H9 (cell line): ENCODE measurements at regions not wholly inside any gene's neighbourhood (a gene's known extent, or its start where the extent isn't known, plus 50 kb on each side); places are given as distances from the start of the nearest gene placed in this dataset.

Experiments used
- DNase-seq: peaks from one replicate; pipeline ENCODE4 v3.0.0-alpha.2; 2017
- H2AFZ ChIP-seq: one replicate; pipeline ENCODE4 v1.6.1; 2013; ENCODE audit warnings: mild to moderate bottlenecking, low read length, control low read depth, moderate library complexity
- H2AK5ac ChIP-seq: 2 replicates; pipeline ENCODE4 v1.6.1; 2013; ENCODE audit warnings: low read length, control low read depth, mixed read lengths; ENCODE audit not compliant: insufficient read length
- H2BK120ac ChIP-seq: one replicate; pipeline ENCODE4 v1.6.1; 2013; ENCODE audit warnings: low read depth, mild to moderate bottlenecking, low read length, control low read depth, inconsistent platforms; ENCODE audit not compliant: poor library complexity, severe bottlenecking
- H2BK12ac ChIP-seq: 2 replicates; pipeline ENCODE4 v1.6.1; 2013; ENCODE audit warnings: low read length, control low read depth, mixed read lengths, low read depth; ENCODE audit not compliant: insufficient read length
- H2BK15ac ChIP-seq: 2 replicates; pipeline ENCODE4 v1.6.1; 2013; ENCODE audit warnings: low read depth, low read length, control low read depth
- H2BK20ac ChIP-seq: one replicate; pipeline ENCODE4 v1.6.1; 2013; ENCODE audit warnings: low read depth, mild to moderate bottlenecking, low read length, control low read depth, inconsistent platforms; ENCODE audit not compliant: poor library complexity, severe bottlenecking
- H2BK5ac ChIP-seq: 2 replicates; pipeline ENCODE4 v1.6.1; 2013; ENCODE audit warnings: low read length, control low read depth, mixed read lengths; ENCODE audit not compliant: insufficient read length
- H3K14ac ChIP-seq: 2 replicates; pipeline ENCODE4 v1.6.1; 2013; ENCODE audit warnings: low read length, control low read depth; ENCODE audit not compliant: insufficient read depth
- H3K18ac ChIP-seq: 2 replicates; pipeline ENCODE4 v1.6.1; 2013; ENCODE audit warnings: low read depth, mild to moderate bottlenecking, mixed read lengths, low read length, control low read depth; ENCODE audit not compliant: insufficient read length
- H3K23ac ChIP-seq: 2 replicates; pipeline ENCODE4 v1.6.1; 2013; ENCODE audit warnings: low read length, control low read depth, mixed read lengths, low read depth; ENCODE audit not compliant: insufficient read length
- H3K23me2 ChIP-seq: 2 replicates; pipeline ENCODE4 v1.6.1; 2013; ENCODE audit warnings: low read depth, mild to moderate bottlenecking, mixed read lengths, low read length, control low read depth; ENCODE audit not compliant: insufficient read length, poor library complexity, severe bottlenecking
- H3K27ac ChIP-seq: 2 replicates; pipeline ENCODE4 v1.5.1; 2013; ENCODE audit warnings: low read length, control low read depth, mixed read lengths, low read depth; ENCODE audit not compliant: insufficient read length
- H3K27me3 ChIP-seq: 2 replicates; pipeline ENCODE4 v1.6.1; 2013; ENCODE audit warnings: low read length, control low read depth, inconsistent platforms; ENCODE audit not compliant: insufficient read depth
- H3K4ac ChIP-seq: 2 replicates; pipeline ENCODE4 v1.6.1; 2013; ENCODE audit warnings: low read depth, mild to moderate bottlenecking, control low read depth, inconsistent platforms, low read length, moderate library complexity
- H3K4me1 ChIP-seq: 2 replicates; pipeline ENCODE4 v1.6.1; 2013; ENCODE audit warnings: low read length, control low read depth, inconsistent platforms; ENCODE audit not compliant: insufficient read depth
- H3K4me2 ChIP-seq: 2 replicates; pipeline ENCODE4 v1.6.1; 2013; ENCODE audit warnings: low read length, control low read depth, mixed read lengths; ENCODE audit not compliant: insufficient read length, insufficient read depth
- H3K56ac ChIP-seq: 2 replicates; pipeline ENCODE4 v1.6.1; 2013; ENCODE audit warnings: low read depth, mild to moderate bottlenecking, mixed read lengths, low read length, control low read depth; ENCODE audit not compliant: insufficient read length
- H3K79me1 ChIP-seq: 2 replicates; pipeline ENCODE4 v1.6.1; 2013; ENCODE audit warnings: low read depth, mild to moderate bottlenecking, moderate library complexity, low read length, control low read depth, inconsistent platforms; ENCODE audit not compliant: insufficient read depth, poor library complexity, severe bottlenecking
- H3K79me2 ChIP-seq: 2 replicates; pipeline ENCODE4 v1.6.1; 2013; ENCODE audit warnings: low read length, control low read depth, inconsistent platforms; ENCODE audit not compliant: insufficient read depth
- H3K9ac ChIP-seq: 2 replicates; pipeline ENCODE4 v1.6.1; 2013; ENCODE audit warnings: low read length, control low read depth, mixed read lengths; ENCODE audit not compliant: insufficient read length; ENCODE audit errors: extremely low read depth
- H3K9me3 ChIP-seq: one replicate; pipeline ENCODE4 v1.6.1; 2013; ENCODE audit warnings: low read depth, low read length, inconsistent platforms; ENCODE audit not compliant: control insufficient read depth
- H3T11ph ChIP-seq: one replicate; pipeline ENCODE4 v1.6.1; 2013; ENCODE audit warnings: mild to moderate bottlenecking, low read length, control low read depth, inconsistent platforms
- H4K20me1 ChIP-seq: one replicate; pipeline ENCODE4 v1.6.1; 2013; ENCODE audit not compliant: control insufficient read depth, insufficient read length, insufficient read depth
- H4K5ac ChIP-seq: 2 replicates; pipeline ENCODE4 v1.6.1; 2013; ENCODE audit warnings: low read depth, mild to moderate bottlenecking, mixed read lengths, low read length, control low read depth; ENCODE audit not compliant: insufficient read length
- H4K8ac ChIP-seq: replicated peaks from 2 replicates; pipeline ENCODE4 v1.6.1; 2013; ENCODE audit warnings: low read length, control low read depth, mixed read lengths, low read depth; ENCODE audit not compliant: insufficient read length
- H4K91ac ChIP-seq: 2 replicates; pipeline ENCODE4 v1.6.1; 2013; ENCODE audit warnings: low read depth, mild to moderate bottlenecking, moderate library complexity, mixed read lengths, low read length, control low read depth; ENCODE audit not compliant: insufficient read length
- H3K27ac Mint-ChIP-seq, 3 experiments: 2 replicates in 2 of 3; 3 replicates in 1 of 3; pipeline ENCODE4 v1.8.0; 2020 to 2021; ENCODE audit warnings: mixed read lengths in 3 of 3, mild to moderate bottlenecking in 1 of 3, moderate library complexity in 1 of 3
- H3K27me3 Mint-ChIP-seq: 2 replicates; pipeline ENCODE4 v1.8.0; 2021; ENCODE audit warnings: low read depth, mild to moderate bottlenecking, moderate library complexity, mixed read lengths
- H3K36me3 Mint-ChIP-seq, 3 experiments: 2 replicates in 2 of 3; 3 replicates in 1 of 3; pipeline ENCODE4 v1.8.0; 2020 to 2021; ENCODE audit warnings: low read depth in 3 of 3, mixed read lengths in 3 of 3; ENCODE audit not compliant: insufficient read depth in 1 of 3
- H3K4me1 Mint-ChIP-seq, 2 experiments: 2 replicates each; pipeline ENCODE4 v1.8.0; 2020; ENCODE audit warnings: mixed read lengths in 2 of 2
- H3K4me3 Mint-ChIP-seq, 2 experiments: 2 replicates in 1 of 2; 3 replicates in 1 of 2; pipeline ENCODE4 v1.8.0; 2020 to 2021; ENCODE audit warnings: mild to moderate bottlenecking in 2 of 2, mixed read lengths in 2 of 2, moderate library complexity in 1 of 2
- H3K9me3 Mint-ChIP-seq, 2 experiments: 2 replicates in 1 of 2; 3 replicates in 1 of 2; pipeline ENCODE4 v1.8.0; 2020; ENCODE audit warnings: mild to moderate bottlenecking in 2 of 2, mixed read lengths in 2 of 2, moderate library complexity in 1 of 2
- CTCF ChIP-seq: fragments of 200-600 bp; sonication (generic); conservative IDR thresholded peaks from 3 replicates; pipeline ENCODE4 v1.8.0; 2021; ENCODE audit warnings: antibody characterized with exemption, mild to moderate bottlenecking
- WGBS: extraction: QIAGEN DNeasy Blood & Tissue Kit; methylation state at CpG from one replicate; pipeline ENCODE4 v1.1.7; 2013; ENCODE audit warnings: missing lambda C conversion rate, low lambda C conversion rate, mixed read lengths; ENCODE audit not compliant: insufficient read length; ENCODE audit errors: extremely low coverage; 5-methylcytosine and 5-hydroxymethylcytosine counted together

GRCh38 chr2:217313386-217313785 is 453.5 kb upstream of the TNP1 start:
- Histone ChIP-seq H3K14ac (no peak overlapping the region), H3K4me1 (no peaks in the 10 kb centered on the region), H2BK15ac (no peak overlapping the region), H3K27me3 (no peaks in the 10 kb centered on the region), H3K79me1 (no peaks in the 10 kb centered on the region), H3K9ac (no peak overlapping the region), H3T11ph (no peak overlapping the region), H3K27ac (no peak overlapping the region), H2BK20ac (no peak overlapping the region), H2AK5ac (no peak overlapping the region), H2AFZ (no peak overlapping the region), H3K56ac (no peak overlapping the region), H4K91ac (no peak overlapping the region), H3K4me2 (no peak overlapping the region), H4K20me1 (no peaks in the 10 kb centered on the region), H3K9me3 (no peaks in the 10 kb centered on the region), H3K18ac (no peak overlapping the region), H2BK12ac (no peak overlapping the region), H3K4ac (no peak overlapping the region), H3K23ac (no peak overlapping the region), H2BK120ac (no peak overlapping the region), H3K23me2 (no peaks in the 10 kb centered on the region), H4K8ac (no peak overlapping the region), H3K79me2 (no peaks in the 10 kb centered on the region), H4K5ac (no peak overlapping the region), H2BK5ac (no peak overlapping the region)
- peaks cover 0 to 8% (median 3%) of the 10 kb centered on the region in 3 experiments; a peak in 3 of 7 replicates for H3K36me3 Mint-ChIP-seq
- peaks cover 35% of the 10 kb centered on the region for H3K27me3 Mint-ChIP-seq
- WGBS = no CpG with 5 or more reads among the region's 4 CpGs
- no peak overlapping the region for H3K27ac Mint-ChIP-seq
- no peaks in the 10 kb centered on the region for H3K4me1 Mint-ChIP-seq
- DNase-seq = no peak
- peaks cover 9 to 18% of the 10 kb centered on the region in 2 experiments for H3K9me3 Mint-ChIP-seq
- H3K4me3 Mint-ChIP-seq = no peak overlapping the region
- no peak for TF ChIP-seq CTCF
